ENCODE measurements at regions not wholly inside any gene's neighbourhood (a gene's known extent, or its start where the extent isn't known, plus 50 kb on each side); places are given as distances from the start of the nearest gene placed in this dataset.

DNA sequence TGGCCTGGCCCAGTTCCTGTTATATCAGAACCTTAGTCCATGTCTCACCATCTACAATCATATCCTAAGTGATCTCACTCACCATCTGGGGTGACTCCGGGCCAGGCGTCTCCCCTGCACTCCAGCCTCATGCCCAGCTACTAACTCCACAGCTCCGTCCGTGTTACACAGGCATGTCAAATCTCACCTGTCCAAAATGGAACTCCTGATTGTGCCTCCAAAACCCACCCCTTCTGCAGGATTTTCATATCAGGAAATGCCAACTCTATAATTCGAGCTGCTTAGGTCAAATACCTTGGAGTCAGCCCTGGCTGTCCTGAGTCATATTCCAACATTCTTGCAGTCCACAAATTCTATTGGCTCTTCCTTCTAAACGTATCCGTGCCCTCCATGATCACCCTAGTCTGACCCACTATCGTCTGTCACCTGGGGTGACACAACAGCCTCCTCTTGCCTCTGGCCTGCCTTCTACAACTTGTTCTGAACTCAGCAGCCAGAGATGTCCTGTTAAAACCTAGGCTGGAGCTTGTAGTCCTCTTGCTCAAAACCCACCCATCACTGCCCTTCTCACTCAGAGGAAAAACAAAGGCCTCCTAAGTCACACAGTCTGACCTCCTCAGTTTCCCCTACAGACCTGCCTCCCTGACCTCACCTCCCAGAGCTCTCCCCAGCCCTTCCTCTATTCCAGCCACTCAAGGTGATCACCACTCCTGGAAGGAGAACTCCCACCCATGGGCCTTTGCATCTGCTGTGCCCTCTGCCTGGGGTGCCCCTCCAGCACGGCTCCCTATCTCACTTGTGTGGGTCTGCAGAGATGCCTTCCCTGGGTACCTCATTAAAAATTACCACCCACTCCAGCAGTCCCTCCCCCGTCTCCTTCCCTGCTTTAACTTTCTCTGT, 85.3 kb upstream of the SIRPA start:
- no peaks in the 10 kb centered on the region for H3K36me3 ChIP-seq
- no peaks in the 10 kb centered on the region for H3K27me3 ChIP-seq (ENCODE audit: low read depth)
- TF ChIP-seq, protein P1, sequence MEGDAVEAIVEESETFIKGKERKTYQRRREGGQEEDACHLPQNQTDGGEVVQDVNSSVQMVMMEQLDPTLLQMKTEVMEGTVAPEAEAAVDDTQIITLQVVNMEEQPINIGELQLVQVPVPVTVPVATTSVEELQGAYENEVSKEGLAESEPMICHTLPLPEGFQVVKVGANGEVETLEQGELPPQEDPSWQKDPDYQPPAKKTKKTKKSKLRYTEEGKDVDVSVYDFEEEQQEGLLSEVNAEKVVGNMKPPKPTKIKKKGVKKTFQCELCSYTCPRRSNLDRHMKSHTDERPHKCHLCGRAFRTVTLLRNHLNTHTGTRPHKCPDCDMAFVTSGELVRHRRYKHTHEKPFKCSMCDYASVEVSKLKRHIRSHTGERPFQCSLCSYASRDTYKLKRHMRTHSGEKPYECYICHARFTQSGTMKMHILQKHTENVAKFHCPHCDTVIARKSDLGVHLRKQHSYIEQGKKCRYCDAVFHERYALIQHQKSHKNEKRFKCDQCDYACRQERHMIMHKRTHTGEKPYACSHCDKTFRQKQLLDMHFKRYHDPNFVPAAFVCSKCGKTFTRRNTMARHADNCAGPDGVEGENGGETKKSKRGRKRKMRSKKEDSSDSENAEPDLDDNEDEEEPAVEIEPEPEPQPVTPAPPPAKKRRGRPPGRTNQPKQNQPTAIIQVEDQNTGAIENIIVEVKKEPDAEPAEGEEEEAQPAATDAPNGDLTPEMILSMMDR (IDR thresholded peaks at IDR 0.05; ENCODE audit: borderline replicate concordance), result no peak
- peak overlapping the region; percentile 67 for H3K27ac ChIP-seq (replicated peaks)
- H3K9me3 ChIP-seq (replicated peaks), result no peaks in the 10 kb centered on the region
- no peak for DNase-seq
- no peak overlapping the region for H3K4me3 ChIP-seq
- peaks cover 41% of the 10 kb centered on the region for H3K4me1 ChIP-seq
- intact Hi-C loops (cut with micrococcal nuclease), result loop anchor here (10.0 kb wide), 1 partner anchor 105 kb away; no protein-coding TSS in a partner anchor

DNA sequence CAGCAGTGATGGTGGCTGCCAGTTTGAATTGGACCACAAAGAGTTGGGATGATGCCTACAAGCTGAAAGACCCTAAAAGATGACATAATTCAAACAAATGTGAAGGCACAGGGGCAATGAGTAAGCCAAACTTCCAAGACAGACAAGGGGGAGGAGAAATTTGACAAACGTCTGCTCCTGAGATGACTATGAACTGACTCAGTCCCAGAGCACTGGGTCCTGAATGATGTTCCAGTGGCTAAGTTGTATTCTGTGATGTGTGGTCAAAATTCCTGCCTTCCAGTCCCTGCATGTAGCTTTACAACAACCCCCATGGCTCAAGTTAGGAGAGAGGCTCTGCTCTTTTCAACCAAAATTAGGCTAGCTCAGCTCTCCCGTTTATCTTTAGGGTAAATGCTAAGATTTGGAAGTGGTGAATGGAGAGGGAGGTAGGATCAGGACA, 86.1 kb upstream of the SIRPA start:
- Histone ChIP-seq H3K4me1 (peaks cover 41% of the 10 kb centered on the region), H3K9me3 (replicated peaks) (no peaks in the 10 kb centered on the region), H3K27ac (replicated peaks) (no peak overlapping the region), H3K36me3 (no peaks in the 10 kb centered on the region), H3K4me3 (no peak overlapping the region), H3K27me3 (ENCODE audit: low read depth) (no peaks in the 10 kb centered on the region)
- intact Hi-C loops (cut with micrococcal nuclease), result loop anchor here (10.0 kb wide), 1 partner anchor 106 kb away; no protein-coding TSS in a partner anchor
- no peak for DNase-seq
- TF ChIP-seq, protein P1 (IDR thresholded peaks at IDR 0.05; ENCODE audit: borderline replicate concordance), result no peak

DNA sequence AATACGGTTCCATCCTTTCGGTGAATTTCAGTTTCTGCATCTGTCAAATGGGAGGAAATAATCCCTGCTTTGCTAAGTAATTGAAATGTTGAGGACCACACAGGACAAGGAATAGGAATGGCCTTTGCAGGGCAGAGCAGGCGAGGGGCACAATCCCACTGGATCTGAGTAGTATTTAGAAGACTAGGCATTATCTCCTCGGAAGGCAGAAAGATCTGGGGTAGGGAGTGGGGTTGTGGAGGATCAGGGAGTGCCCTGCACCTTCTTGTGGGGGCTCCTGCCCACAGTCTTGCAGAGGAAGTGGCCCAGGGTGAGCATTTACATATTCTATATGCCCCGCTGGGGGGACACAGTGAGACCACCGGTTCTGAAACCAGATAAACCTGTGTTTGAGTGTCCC, 87.1 kb upstream of the SIRPA start:
- no peaks in the 10 kb centered on the region for H3K9me3 ChIP-seq (replicated peaks)
- intact Hi-C loops (cut with micrococcal nuclease), result loop anchor here (10.0 kb wide), 1 partner anchor 107 kb away; no protein-coding TSS in a partner anchor
- H3K4me1 ChIP-seq, result peaks cover 41% of the 10 kb centered on the region
- DNase-seq, result no peak
- H3K4me3 ChIP-seq, result no peak overlapping the region
- no peaks in the 10 kb centered on the region for H3K36me3 ChIP-seq
- TF ChIP-seq, protein P1 (IDR thresholded peaks at IDR 0.05; ENCODE audit: borderline replicate concordance), result no peak
- no peak overlapping the region for H3K27ac ChIP-seq (replicated peaks)
- H3K27me3 ChIP-seq (ENCODE audit: low read depth), result peaks cover 3% of the 10 kb centered on the region

DNA sequence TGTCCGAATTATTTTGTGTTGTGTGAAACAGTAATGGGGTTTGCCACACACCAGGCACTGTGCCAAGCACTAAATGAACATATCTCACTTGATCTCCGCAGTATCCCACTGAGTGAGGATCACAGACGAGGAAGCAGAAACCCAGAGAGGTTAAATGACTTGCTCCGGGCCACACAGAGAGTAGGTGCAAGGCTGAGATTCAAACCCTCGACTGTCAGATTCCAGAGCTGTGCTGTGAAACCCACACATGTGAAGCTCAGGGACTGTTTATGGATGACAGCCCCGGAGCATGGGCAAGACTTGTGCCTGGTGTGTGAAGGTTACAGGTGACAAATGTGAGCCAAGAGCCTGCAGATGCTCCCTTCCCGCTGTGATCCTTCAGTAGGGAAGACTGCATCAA, 87.8 kb upstream of the SIRPA start:
- no peak for DNase-seq
- TF ChIP-seq, protein P1 (IDR thresholded peaks at IDR 0.05; ENCODE audit: borderline replicate concordance), result no peak
- H3K4me1 ChIP-seq, result peaks cover 41% of the 10 kb centered on the region
- H3K36me3 ChIP-seq, result no peaks in the 10 kb centered on the region
- no peak overlapping the region for H3K27ac ChIP-seq (replicated peaks)
- intact Hi-C loops (cut with micrococcal nuclease), result loop anchor here (10.0 kb wide), 1 partner anchor 107 kb away; no protein-coding TSS in a partner anchor
- peaks cover 6% of the 10 kb centered on the region for H3K27me3 ChIP-seq (ENCODE audit: low read depth)
- no peak overlapping the region for H3K4me3 ChIP-seq
- H3K9me3 ChIP-seq (replicated peaks), result no peaks in the 10 kb centered on the region

DNA sequence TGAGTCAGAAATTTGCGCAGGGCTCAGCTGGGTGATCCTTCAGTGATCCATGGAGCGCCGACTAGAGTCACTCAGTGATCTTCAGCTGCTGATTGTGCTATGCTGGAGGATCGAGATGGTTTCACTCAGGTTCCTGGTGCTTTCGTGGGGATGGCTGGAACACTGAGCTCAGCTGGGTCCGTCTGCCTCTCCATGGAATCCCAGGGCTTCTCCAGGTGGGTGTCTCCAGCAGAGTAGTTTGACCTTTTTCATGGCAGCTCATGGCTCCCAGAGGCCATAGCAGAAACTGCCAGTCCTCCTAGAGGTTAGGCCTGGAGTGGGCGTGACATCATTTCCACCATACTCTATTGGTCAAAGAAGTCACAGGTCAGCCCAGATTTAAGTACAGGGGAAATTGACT, 88.8 kb upstream of the SIRPA start:
- peaks cover 41% of the 10 kb centered on the region for H3K4me1 ChIP-seq
- TF ChIP-seq, protein P1 (IDR thresholded peaks at IDR 0.05; ENCODE audit: borderline replicate concordance), result no peak

More for the DNA sequence above, 88.8 kb upstream of the SIRPA start:
- no peak for DNase-seq
- intact Hi-C loops (cut with micrococcal nuclease), result loop anchor here (10.0 kb wide), 1 partner anchor 108 kb away; no protein-coding TSS in a partner anchor
- Histone ChIP-seq H3K27ac (replicated peaks) (no peak overlapping the region), H3K27me3 (ENCODE audit: low read depth) (peaks cover 6% of the 10 kb centered on the region), H3K36me3 (no peaks in the 10 kb centered on the region), H3K4me3 (no peak overlapping the region), H3K9me3 (replicated peaks) (no peaks in the 10 kb centered on the region)
